Activated CD8-positive, alpha-beta T cell treated with anti-CD3 and anti-CD28 coated beads for 36 hours (primary cell): ENCODE measurements at regions not wholly inside any gene's neighbourhood (a gene's known extent, or its start where the extent isn't known, plus 50 kb on each side); places are given as distances from the start of the nearest gene placed in this dataset.
"Not testable (repeated sequence)": the region's sequence is repeated elsewhere in the genome, so short reads cannot be mapped to it uniquely, and the experiment has no call there.

Experiments
- ATAC-seq: fragments of 200-7000 bp; cut with Tn5 transposase; one replicate; pipeline ENCODE4 v1.10.0; 2021; ENCODE audit warnings: mild to moderate bottlenecking, moderate library complexity
- CTCF ChIA-PET: fragments of 350-600 bp; sonication (Branson Sonifier 250); formaldehyde crosslinking; loops from one replicate; lab custom pipeline; 2021; ENCODE audit warnings: antibody characterized with exemption; lab: Charles Lee
- POLR2A ChIA-PET: fragments of 350-600 bp; sonication (Branson Sonifier 250); formaldehyde crosslinking; loops from one replicate; lab custom pipeline; 2021; ENCODE audit warnings: antibody characterized with exemption; lab: Charles Lee
- DNase-seq: peaks from one replicate; pipeline ENCODE4 v3.0.0-alpha.2; 2020
- H3K27ac Mint-ChIP-seq: one replicate; pipeline ENCODE4 v1.8.0; 2021; ENCODE audit warnings: mild to moderate bottlenecking, mixed read lengths
- H3K27me3 Mint-ChIP-seq: one replicate; pipeline ENCODE4 v1.8.0; 2021; ENCODE audit warnings: mixed read lengths
- H3K36me3 Mint-ChIP-seq: one replicate; pipeline ENCODE4 v1.8.0; 2021; ENCODE audit warnings: low read depth, mixed read lengths
- H3K4me1 Mint-ChIP-seq: one replicate; pipeline ENCODE4 v1.8.0; 2021; ENCODE audit warnings: low read depth, mixed read lengths
- H3K4me3 Mint-ChIP-seq: one replicate; pipeline ENCODE4 v1.8.0; 2021; ENCODE audit warnings: mild to moderate bottlenecking, moderate library complexity, mixed read lengths
- H3K9me3 Mint-ChIP-seq: one replicate; pipeline ENCODE4 v1.8.0; 2021; ENCODE audit warnings: mixed read lengths
- intact Hi-C: fragments of 100-400 bp; cut with micrococcal nuclease; formaldehyde crosslinking; loops from one replicate; pipeline ENCODE4 v1.10.0; 2022

GRCh38 chr21:10413247-10414120, 107.9 kb upstream of the TPTE start:
- H3K27me3 Mint-ChIP-seq, H3K9me3 Mint-ChIP-seq, intact Hi-C loops, ATAC-seq, H3K4me1 Mint-ChIP-seq, H3K4me3 Mint-ChIP-seq, H3K27ac Mint-ChIP-seq, CTCF ChIA-PET, POLR2A ChIA-PET, H3K36me3 Mint-ChIP-seq, DNase-seq: not testable (repeated sequence)

GRCh38 chr21:10414121-10414924, 107.1 kb upstream of the TPTE start:
- H3K36me3 Mint-ChIP-seq, H3K27ac Mint-ChIP-seq, H3K9me3 Mint-ChIP-seq, POLR2A ChIA-PET, CTCF ChIA-PET, H3K4me1 Mint-ChIP-seq, H3K27me3 Mint-ChIP-seq, intact Hi-C loops, H3K4me3 Mint-ChIP-seq, DNase-seq, ATAC-seq: not testable (repeated sequence)

- H3K4me3 Mint-ChIP-seq, H3K4me1 Mint-ChIP-seq, DNase-seq, intact Hi-C loops, H3K27me3 Mint-ChIP-seq, H3K36me3 Mint-ChIP-seq, POLR2A ChIA-PET, ATAC-seq, H3K9me3 Mint-ChIP-seq, H3K27ac Mint-ChIP-seq, CTCF ChIA-PET: not testable (repeated sequence)
These were observed 106.5 kb upstream of the TPTE start for GRCh38 chr21:10414925-10415254.

- H3K36me3 Mint-ChIP-seq, H3K9me3 Mint-ChIP-seq, H3K4me1 Mint-ChIP-seq, CTCF ChIA-PET, H3K27ac Mint-ChIP-seq, POLR2A ChIA-PET, DNase-seq, H3K27me3 Mint-ChIP-seq, intact Hi-C loops, ATAC-seq, H3K4me3 Mint-ChIP-seq: not testable (repeated sequence)
These were observed 105.9 kb upstream of the TPTE start for GRCh38 chr21:10415456-10415855.

- H3K27me3 Mint-ChIP-seq, H3K4me1 Mint-ChIP-seq, intact Hi-C loops, POLR2A ChIA-PET, H3K27ac Mint-ChIP-seq, ATAC-seq, H3K36me3 Mint-ChIP-seq, H3K9me3 Mint-ChIP-seq, H3K4me3 Mint-ChIP-seq, DNase-seq, CTCF ChIA-PET: not testable (repeated sequence)
These were observed 105.5 kb upstream of the TPTE start for GRCh38 chr21:10415859-10416258.

- ATAC-seq, H3K27me3 Mint-ChIP-seq, H3K27ac Mint-ChIP-seq, CTCF ChIA-PET, H3K9me3 Mint-ChIP-seq, DNase-seq, intact Hi-C loops, POLR2A ChIA-PET, H3K4me1 Mint-ChIP-seq, H3K36me3 Mint-ChIP-seq, H3K4me3 Mint-ChIP-seq: not testable (repeated sequence)
These were observed 104.5 kb upstream of the TPTE start for GRCh38 chr21:10416691-10417447.

GRCh38 chr21:10417551-10418002, 103.8 kb upstream of the TPTE start:
- intact Hi-C loops, H3K27ac Mint-ChIP-seq, CTCF ChIA-PET, H3K27me3 Mint-ChIP-seq, H3K9me3 Mint-ChIP-seq, H3K36me3 Mint-ChIP-seq, POLR2A ChIA-PET, H3K4me1 Mint-ChIP-seq, DNase-seq, H3K4me3 Mint-ChIP-seq, ATAC-seq: not testable (repeated sequence)

- ATAC-seq, CTCF ChIA-PET: not testable (repeated sequence)
These were observed 102.9 kb upstream of the TPTE start for GRCh38 chr21:10418250-10419048.

GRCh38 chr21:10421199-10421598, 100.2 kb upstream of the TPTE start:
- POLR2A ChIA-PET, H3K27me3 Mint-ChIP-seq, ATAC-seq, H3K36me3 Mint-ChIP-seq, DNase-seq, intact Hi-C loops, H3K4me3 Mint-ChIP-seq, H3K27ac Mint-ChIP-seq, H3K4me1 Mint-ChIP-seq, H3K9me3 Mint-ChIP-seq, CTCF ChIA-PET: not testable (repeated sequence)

More at GRCh38 chr21:10418250-10419048, 102.9 kb upstream of the TPTE start:
- POLR2A ChIA-PET, H3K4me3 Mint-ChIP-seq, H3K36me3 Mint-ChIP-seq, DNase-seq, H3K9me3 Mint-ChIP-seq, H3K27me3 Mint-ChIP-seq, H3K27ac Mint-ChIP-seq, H3K4me1 Mint-ChIP-seq, intact Hi-C loops: not testable (repeated sequence)

- POLR2A ChIA-PET, H3K27me3 Mint-ChIP-seq, CTCF ChIA-PET, intact Hi-C loops, DNase-seq, H3K4me3 Mint-ChIP-seq, H3K36me3 Mint-ChIP-seq, H3K27ac Mint-ChIP-seq, H3K4me1 Mint-ChIP-seq, ATAC-seq, H3K9me3 Mint-ChIP-seq: not testable (repeated sequence)
These were observed 99.8 kb upstream of the TPTE start for GRCh38 chr21:10421601-10422000.
